ENCODE measurements at regions not wholly inside any gene's neighbourhood (a gene's known extent, or its start where the extent isn't known, plus 50 kb on each side); places are given as distances from the start of the nearest gene placed in this dataset.
"Not testable (repeated sequence)": the region's sequence is repeated elsewhere in the genome, so short reads cannot be mapped to it uniquely, and the experiment has no call there.

GRCh38 chr2:62320657-62321357 lies 124.9 kb downstream of the B3GNT2 start:
- peaks cover 10% of the 10 kb centered on the region for H3K9me3 Mint-ChIP-seq (ENCODE audit: insufficient read depth)
- no peak overlapping the region for H3K4me3 Mint-ChIP-seq
- peaks cover 9% of the 10 kb centered on the region for H3K36me3 Mint-ChIP-seq (ENCODE audit: low read depth)
- CTCF ChIA-PET: interaction anchor here (1.0 kb wide), 1 partner anchor 11 kb away, joined by 7 read pairs; no protein-coding TSS in a partner anchor
- POLR2A ChIA-PET: no interaction called here
- ATAC-seq: no peak
- DNase-seq: no peak
- no peaks in the 10 kb centered on the region for H3K27me3 Mint-ChIP-seq (ENCODE audit: low read depth)
- H3K27ac Mint-ChIP-seq: peak overlapping the region; percentile 54
- peaks cover 37% of the 10 kb centered on the region for H3K4me1 Mint-ChIP-seq (ENCODE audit: low read depth)

GRCh38 chr2:62320137-62320536 lies 124.2 kb downstream of the B3GNT2 start:
- H3K27ac Mint-ChIP-seq; ATAC-seq; H3K27me3 Mint-ChIP-seq (ENCODE audit: low read depth); H3K36me3 Mint-ChIP-seq (ENCODE audit: low read depth); POLR2A ChIA-PET; DNase-seq; H3K9me3 Mint-ChIP-seq (ENCODE audit: insufficient read depth); H3K4me3 Mint-ChIP-seq: not testable (repeated sequence)
- CTCF ChIA-PET: interaction anchor here (3.4 kb wide), 1 partner anchor 17 kb away, joined by 8 read pairs; no protein-coding TSS in a partner anchor
- peaks cover 41% of the 10 kb centered on the region for H3K4me1 Mint-ChIP-seq (ENCODE audit: low read depth)

- H3K27ac Mint-ChIP-seq: peak overlapping the region; percentile 46
- peaks cover 2% of the 10 kb centered on the region for H3K36me3 Mint-ChIP-seq (ENCODE audit: low read depth)
- CTCF ChIA-PET: interaction anchor here (3.4 kb wide), 1 partner anchor 16 kb away, joined by 8 read pairs; no protein-coding TSS in a partner anchor
- H3K4me1 Mint-ChIP-seq (ENCODE audit: low read depth): peaks cover 51% of the 10 kb centered on the region
- H3K27me3 Mint-ChIP-seq (ENCODE audit: low read depth): no peaks in the 10 kb centered on the region
- H3K9me3 Mint-ChIP-seq (ENCODE audit: insufficient read depth): no peaks in the 10 kb centered on the region
- H3K4me3 Mint-ChIP-seq: no peak overlapping the region
- DNase-seq (no peak), ATAC-seq (no peak)
- POLR2A ChIA-PET: interaction anchor here (1.0 kb wide), 1 partner anchor 123 kb away, joined by 3 read pairs; the partner anchor contains the start of gene B3GNT2
These were observed 123.2 kb downstream of the B3GNT2 start for GRCh38 chr2:62319070-62319469.

GRCh38 chr2:62315476-62315875 lies 119.6 kb downstream of the B3GNT2 start:
- CTCF ChIA-PET: interaction anchor here (0.9 kb wide), 1 partner anchor 15 kb away, joined by 3 read pairs; no protein-coding TSS in a partner anchor
- peaks cover 4% of the 10 kb centered on the region for H3K36me3 Mint-ChIP-seq (ENCODE audit: low read depth)
- H3K4me3 Mint-ChIP-seq: no peak overlapping the region
- H3K27ac Mint-ChIP-seq: no peak overlapping the region
- no peak for ATAC-seq
- no peaks in the 10 kb centered on the region for H3K27me3 Mint-ChIP-seq (ENCODE audit: low read depth)
- peaks cover 59% of the 10 kb centered on the region for H3K4me1 Mint-ChIP-seq (ENCODE audit: low read depth)
- POLR2A ChIA-PET: no interaction called here
- H3K9me3 Mint-ChIP-seq (ENCODE audit: insufficient read depth): no peaks in the 10 kb centered on the region
- no peak for DNase-seq

GRCh38 chr2:62314291-62314690 lies 118.4 kb downstream of the B3GNT2 start:
- POLR2A ChIA-PET: interaction anchor here (0.6 to 1.2 kb wide), 5 partner anchors 9 to 118 kb away, joined by 3 to 8 read pairs (median 4); partner anchors contain the start of gene B3GNT2
- peaks cover 4% of the 10 kb centered on the region for H3K36me3 Mint-ChIP-seq (ENCODE audit: low read depth)
- CTCF ChIA-PET: interaction anchor here (1.0 to 2.2 kb wide), 5 partner anchors 9 to 20 kb away, joined by 3 to 16 read pairs (median 3); no protein-coding TSS in a partner anchor
- H3K27me3 Mint-ChIP-seq (ENCODE audit: low read depth): no peaks in the 10 kb centered on the region
- H3K4me1 Mint-ChIP-seq (ENCODE audit: low read depth): peaks cover 70% of the 10 kb centered on the region
- peak; percentile 9 for ATAC-seq
- no peaks in the 10 kb centered on the region for H3K9me3 Mint-ChIP-seq (ENCODE audit: insufficient read depth)
- peak overlapping the region; percentile 60 for H3K4me3 Mint-ChIP-seq
- peak overlapping the region; percentile 95 for H3K27ac Mint-ChIP-seq
- no peak for DNase-seq

- Mint-ChIP-seq H3K27ac (peak overlapping the region; percentile 95), H3K4me1 (ENCODE audit: low read depth) (peaks cover 70% of the 10 kb centered on the region), H3K4me3 (peak overlapping the region; percentile 60), H3K9me3 (ENCODE audit: insufficient read depth) (no peaks in the 10 kb centered on the region), H3K27me3 (ENCODE audit: low read depth) (no peaks in the 10 kb centered on the region), H3K36me3 (ENCODE audit: low read depth) (peaks cover 4% of the 10 kb centered on the region)
- ChIA-PET POLR2A (interaction anchor here (0.6 to 1.2 kb wide), 5 partner anchors 9 to 118 kb away, joined by 3 to 8 read pairs (median 4); partner anchors contain the start of gene B3GNT2), CTCF (interaction anchor here (1.0 to 2.2 kb wide), 5 partner anchors 8 to 21 kb away, joined by 3 to 16 read pairs (median 3); no protein-coding TSS in a partner anchor)
- ATAC-seq (peak; percentile 90), DNase-seq (peak; percentile 87)
These were observed 117.7 kb downstream of the B3GNT2 start for GRCh38 chr2:62313449-62314227.

GRCh38 chr2:62309465-62310091 lies 113.7 kb downstream of the B3GNT2 start:
- DNase-seq: peak; percentile 59
- H3K4me1 Mint-ChIP-seq (ENCODE audit: low read depth): peaks cover 87% of the 10 kb centered on the region
- H3K9me3 Mint-ChIP-seq (ENCODE audit: insufficient read depth): no peaks in the 10 kb centered on the region

GRCh38 chr2:62309081-62309464 lies 113.2 kb downstream of the B3GNT2 start:
- Mint-ChIP-seq H3K9me3 (ENCODE audit: insufficient read depth) (no peaks in the 10 kb centered on the region), H3K27ac (peak overlapping the region; percentile 97), H3K4me1 (ENCODE audit: low read depth) (peaks cover 87% of the 10 kb centered on the region), H3K4me3 (no peak overlapping the region), H3K27me3 (ENCODE audit: low read depth) (no peaks in the 10 kb centered on the region), H3K36me3 (ENCODE audit: low read depth) (peaks cover 7% of the 10 kb centered on the region)
- ATAC-seq (no peak), DNase-seq (no peak)
- ChIA-PET POLR2A (interaction anchor here (1.0 to 1.2 kb wide), 3 partner anchors 108 to 112 kb away, joined by 3 to 4 read pairs (median 4); no protein-coding TSS in a partner anchor), CTCF (interaction anchor here (0.9 to 1.4 kb wide), 6 partner anchors 8 to 112 kb away, joined by 3 to 7 read pairs (median 3); no protein-coding TSS in a partner anchor)

More at GRCh38 chr2:62309465-62310091, 113.7 kb downstream of the B3GNT2 start:
- Mint-ChIP-seq H3K27ac (peak overlapping the region; percentile 97), H3K4me3 (peak overlapping the region; percentile 29), H3K36me3 (ENCODE audit: low read depth) (peaks cover 4% of the 10 kb centered on the region), H3K27me3 (ENCODE audit: low read depth) (no peaks in the 10 kb centered on the region)
- ChIA-PET POLR2A (interaction anchor here (1.0 to 1.2 kb wide), 3 partner anchors 109 to 112 kb away, joined by 3 to 4 read pairs (median 4); no protein-coding TSS in a partner anchor), CTCF (interaction anchor here (0.9 to 1.4 kb wide), 5 partner anchors 9 to 110 kb away, joined by 3 to 7 read pairs (median 3); no protein-coding TSS in a partner anchor)
- ATAC-seq: peak; percentile 24

- Mint-ChIP-seq H3K9me3 (ENCODE audit: insufficient read depth) (no peaks in the 10 kb centered on the region), H3K27ac (peak overlapping the region; percentile 97), H3K4me3 (no peak overlapping the region)
These were observed 111.8 kb downstream of the B3GNT2 start for GRCh38 chr2:62307469-62308389.

GRCh38 chr2:62306751-62307468 lies 111.0 kb downstream of the B3GNT2 start:
- H3K4me1 Mint-ChIP-seq (ENCODE audit: low read depth): peaks cover 94% of the 10 kb centered on the region
- CTCF ChIA-PET: interaction anchor here (0.9 to 1.2 kb wide), 2 partner anchors 19 to 27 kb away, joined by 3 read pairs; no protein-coding TSS in a partner anchor
- peak overlapping the region; percentile 7 for H3K4me3 Mint-ChIP-seq
- peaks cover 12% of the 10 kb centered on the region for H3K36me3 Mint-ChIP-seq (ENCODE audit: low read depth)
- POLR2A ChIA-PET: interaction anchor here (1.1 to 2.0 kb wide), 2 partner anchors 108 to 111 kb away, joined by 3 to 11 read pairs; partner anchors contain the start of gene B3GNT2
- peak overlapping the region; percentile 85 for H3K27ac Mint-ChIP-seq
- ATAC-seq (peak; percentile 37), DNase-seq (peak; percentile 53)
- H3K27me3 Mint-ChIP-seq (ENCODE audit: low read depth): no peaks in the 10 kb centered on the region
- H3K9me3 Mint-ChIP-seq (ENCODE audit: insufficient read depth): no peaks in the 10 kb centered on the region

More at GRCh38 chr2:62307469-62308389, 111.8 kb downstream of the B3GNT2 start:
- Mint-ChIP-seq H3K27me3 (ENCODE audit: low read depth) (no peaks in the 10 kb centered on the region), H3K36me3 (ENCODE audit: low read depth) (peaks cover 12% of the 10 kb centered on the region), H3K4me1 (ENCODE audit: low read depth) (peaks cover 90% of the 10 kb centered on the region)
- CTCF ChIA-PET: interaction anchor here (0.9 to 1.2 kb wide), 3 partner anchors 8 to 110 kb away, joined by 3 read pairs; no protein-coding TSS in a partner anchor
- POLR2A ChIA-PET: interaction anchor here (2.0 kb wide), 1 partner anchor 112 kb away, joined by 11 read pairs; the partner anchor contains the start of gene B3GNT2
- DNase-seq: no peak
- ATAC-seq: no peak
